NCI-H1092 treated with DMSO at 0.1 percent for 48 hours (cell line): ENCODE measurements at regions not wholly inside any gene's neighbourhood (a gene's known extent, or its start where the extent isn't known, plus 50 kb on each side); places are given as distances from the start of the nearest gene placed in this dataset.

ENCODE experiments used
- DNase-seq: peaks from one replicate; lab custom pipeline; 2025; lab: John Stamatoyannopoulos, UW

- no peak for DNase-seq
These were observed 262.3 kb upstream of the KLF14 start for GRCh38 chr7:130996205-130996832.

DNA sequence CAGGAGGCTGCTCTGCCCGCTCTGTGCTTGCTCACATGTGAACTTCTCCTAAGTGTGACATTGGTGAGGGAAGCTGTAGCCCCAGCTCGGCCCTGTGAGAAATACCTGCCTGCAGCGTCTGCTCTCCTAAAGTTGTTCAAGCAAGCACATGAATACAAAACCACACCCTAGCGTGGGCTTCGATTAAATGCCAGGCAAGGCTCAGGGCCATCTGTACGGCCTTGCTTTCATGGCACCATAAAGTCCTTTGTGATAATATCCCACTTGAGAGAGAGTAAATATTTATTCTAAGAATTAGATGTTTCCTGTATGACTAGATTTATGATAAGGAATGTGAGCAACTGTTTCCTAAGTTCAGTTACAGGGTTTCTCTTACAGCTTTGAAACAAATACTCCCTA, 262.8 kb upstream of the KLF14 start:
- DNase-seq: peak; percentile 54

DNA sequence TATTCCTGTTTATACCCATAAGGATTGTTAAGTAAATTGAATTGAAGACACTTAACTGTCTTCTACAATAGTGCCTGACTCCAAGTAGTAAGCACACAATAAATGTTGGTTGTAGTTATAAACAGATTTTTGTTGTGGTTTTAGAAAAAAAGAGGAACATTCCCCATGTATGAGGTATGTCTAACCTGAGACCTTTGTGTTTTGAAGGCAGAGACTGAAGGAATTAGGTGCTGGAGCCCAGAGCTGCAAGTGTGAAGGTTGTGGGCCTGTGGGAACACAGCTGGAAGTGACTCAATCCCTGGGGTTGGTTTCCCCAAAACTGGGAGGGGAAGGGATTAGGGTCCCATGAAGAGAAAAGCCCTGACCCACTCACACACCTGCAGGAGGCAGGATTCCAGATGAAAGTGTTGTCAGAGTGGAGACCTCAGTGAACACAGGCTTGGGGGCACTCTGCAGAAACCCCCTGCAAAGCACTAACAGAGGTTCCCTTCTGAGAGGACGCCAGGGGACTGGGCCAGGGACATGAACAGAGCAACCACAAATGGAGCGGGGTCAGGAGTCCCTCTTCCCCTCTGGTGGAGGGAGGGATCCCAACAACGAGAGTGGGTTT, 265.1 kb upstream of the KLF14 start:
- DNase-seq: no peak

GRCh38 chr7:130999926-131000325, 265.9 kb upstream of the KLF14 start:
- DNase-seq: no peak

GRCh38 chr7:131000389-131000788, 266.4 kb upstream of the KLF14 start:
- no peak for DNase-seq

- DNase-seq: no peak
These were observed 266.9 kb upstream of the KLF14 start for GRCh38 chr7:131000873-131001272.

DNA sequence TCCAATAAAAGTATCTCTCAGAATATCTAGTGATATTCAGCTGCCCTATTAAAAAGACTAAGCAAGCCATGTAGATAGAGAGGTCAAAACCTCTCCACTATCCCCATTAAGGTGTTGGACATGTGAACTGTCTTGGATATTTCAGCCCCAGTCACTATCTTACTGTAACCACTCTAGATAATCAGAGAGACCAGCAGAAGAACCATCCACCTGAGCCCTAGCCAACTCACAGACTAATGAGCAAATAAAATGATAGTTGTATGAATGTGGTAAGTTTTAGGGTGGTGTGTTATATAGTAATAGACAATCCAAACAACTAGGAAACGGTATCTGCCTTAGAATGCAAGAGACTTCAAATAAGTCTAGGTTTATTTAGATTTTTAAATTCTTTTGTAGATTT, 268.6 kb upstream of the KLF14 start:
- DNase-seq: no peak

DNA sequence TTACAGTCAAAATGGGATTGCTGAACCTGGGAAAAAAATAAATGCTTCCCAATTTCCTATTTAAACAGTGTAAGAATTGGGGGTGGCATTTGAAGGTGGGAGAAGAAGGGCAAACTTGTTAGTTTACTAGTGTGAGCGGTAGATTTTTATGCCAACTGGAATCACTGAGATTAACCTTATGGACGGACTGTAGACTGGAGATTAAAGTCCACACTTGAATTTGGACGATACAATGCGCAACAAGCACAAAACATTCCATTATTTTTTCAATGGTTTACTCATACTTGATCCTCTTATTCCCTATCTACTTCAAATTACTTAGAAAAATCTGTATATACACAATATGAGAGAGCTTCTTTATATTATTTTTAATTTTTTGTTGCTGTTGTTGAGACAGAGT, 269.6 kb upstream of the KLF14 start:
- DNase-seq: no peak

DNA sequence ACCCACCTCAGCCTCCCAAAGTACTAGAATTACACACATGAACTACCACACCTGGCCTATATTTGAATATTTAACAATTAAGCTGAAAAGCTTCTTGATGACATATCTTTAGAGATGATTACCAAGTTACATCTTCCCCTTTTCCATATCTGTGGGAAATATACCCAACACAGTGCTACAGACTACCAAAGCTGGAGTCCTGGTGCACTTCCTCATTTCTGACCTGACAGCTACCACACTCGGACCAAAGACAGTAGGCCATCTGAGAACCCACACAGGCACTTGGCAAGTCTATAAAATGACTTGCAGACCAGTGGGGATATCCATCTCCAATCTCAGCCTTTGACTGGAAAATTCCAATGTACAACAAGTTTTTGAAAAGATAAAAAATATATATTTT, 270.4 kb upstream of the KLF14 start:
- DNase-seq: no peak

- peak; percentile 78 for DNase-seq
These were observed 273.7 kb upstream of the KLF14 start for GRCh38 chr7:131007439-131008330.

DNA sequence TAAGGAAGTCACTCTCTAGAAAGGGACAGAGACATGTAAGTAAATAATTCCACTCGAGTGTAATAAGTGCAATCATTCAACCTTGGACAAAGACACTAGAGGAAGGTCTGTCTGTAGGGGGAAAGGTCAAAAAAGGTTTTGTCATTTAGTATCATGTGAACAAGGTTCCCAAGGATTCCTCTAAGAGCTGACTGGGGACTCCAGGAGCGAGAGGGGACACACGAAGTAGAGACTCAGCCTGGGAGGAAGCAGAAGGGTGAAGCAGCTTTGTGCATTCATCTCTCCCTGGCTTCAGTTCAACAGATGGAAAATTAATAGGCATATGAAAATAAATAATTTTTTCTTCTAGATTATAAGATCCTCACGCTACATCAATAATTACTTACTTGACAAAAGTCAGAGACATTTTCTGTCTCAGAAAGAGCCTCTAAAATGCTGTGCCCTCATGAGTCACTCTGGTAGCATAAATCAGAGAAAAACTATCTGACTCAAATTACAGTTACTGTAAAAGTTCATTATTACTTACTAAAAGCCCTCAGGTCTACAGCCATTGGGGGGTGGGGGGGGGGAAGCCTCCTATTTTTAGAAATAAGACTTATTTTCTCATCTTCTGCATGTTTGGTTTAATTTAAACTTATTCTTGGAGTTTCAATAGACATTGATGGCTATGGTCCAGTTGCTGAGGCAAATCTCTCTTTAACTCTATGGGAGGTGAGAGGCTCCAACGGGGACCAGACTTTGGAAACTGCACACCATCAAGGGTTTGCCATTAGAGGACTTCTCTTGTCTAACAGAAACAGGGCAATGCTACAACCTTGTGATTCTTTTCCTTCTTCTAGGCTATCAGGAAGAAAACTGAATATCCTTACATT, 275.1 kb upstream of the KLF14 start:
- DNase-seq: no peak

DNA sequence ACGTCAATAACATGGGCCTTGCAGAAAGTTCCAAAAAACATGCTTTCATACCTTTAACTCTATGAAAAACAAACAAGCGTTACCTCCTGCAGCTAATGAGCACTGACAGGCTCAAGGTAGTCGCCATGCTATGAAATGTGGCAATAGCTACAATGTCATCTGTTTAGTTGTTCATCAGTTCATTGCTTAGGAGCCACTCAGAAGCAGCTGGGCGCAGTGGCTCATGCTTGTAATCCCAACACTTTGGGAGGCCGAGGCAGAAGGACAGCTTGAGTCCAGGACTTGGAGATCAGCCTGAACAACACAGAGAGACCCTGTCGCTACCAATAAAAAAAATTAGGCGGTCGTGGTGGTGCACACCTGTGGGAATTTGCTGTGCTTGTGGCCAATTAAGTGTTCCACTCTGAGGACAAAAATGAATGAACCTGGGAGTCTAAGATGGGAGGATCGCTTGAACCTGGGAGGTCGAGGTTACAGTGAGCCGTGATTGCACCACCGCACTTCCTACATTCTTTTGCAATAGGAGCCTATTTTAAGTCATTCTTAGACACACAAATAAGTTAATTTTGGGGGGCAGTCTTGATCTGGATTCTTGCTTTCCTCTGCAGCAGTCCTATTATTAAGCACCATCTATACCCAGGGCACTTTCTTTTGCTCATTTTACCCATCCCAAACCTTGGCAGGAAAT, 276.2 kb upstream of the KLF14 start:
- no peak for DNase-seq

GRCh38 chr7:131010717-131011431, 276.9 kb upstream of the KLF14 start:
- no peak for DNase-seq

DNA sequence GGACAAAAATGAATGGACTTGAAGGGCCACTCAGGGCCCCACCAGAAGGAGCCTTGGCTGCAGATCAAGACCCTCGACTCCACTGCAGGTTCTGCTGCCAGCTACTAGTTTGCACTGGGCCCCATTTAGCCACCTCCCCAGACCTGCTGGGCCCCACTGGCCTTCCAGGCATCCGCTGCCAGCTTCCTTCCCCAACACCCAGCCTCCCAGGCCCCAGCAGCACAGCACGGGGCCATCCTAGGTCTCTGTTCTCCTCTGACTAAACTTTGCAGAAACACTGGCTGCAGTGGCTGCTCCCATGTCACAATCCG, 277.4 kb upstream of the KLF14 start:
- DNase-seq: no peak

- no peak for DNase-seq
These were observed 278.0 kb upstream of the KLF14 start for GRCh38 chr7:131011976-131012375.

DNA sequence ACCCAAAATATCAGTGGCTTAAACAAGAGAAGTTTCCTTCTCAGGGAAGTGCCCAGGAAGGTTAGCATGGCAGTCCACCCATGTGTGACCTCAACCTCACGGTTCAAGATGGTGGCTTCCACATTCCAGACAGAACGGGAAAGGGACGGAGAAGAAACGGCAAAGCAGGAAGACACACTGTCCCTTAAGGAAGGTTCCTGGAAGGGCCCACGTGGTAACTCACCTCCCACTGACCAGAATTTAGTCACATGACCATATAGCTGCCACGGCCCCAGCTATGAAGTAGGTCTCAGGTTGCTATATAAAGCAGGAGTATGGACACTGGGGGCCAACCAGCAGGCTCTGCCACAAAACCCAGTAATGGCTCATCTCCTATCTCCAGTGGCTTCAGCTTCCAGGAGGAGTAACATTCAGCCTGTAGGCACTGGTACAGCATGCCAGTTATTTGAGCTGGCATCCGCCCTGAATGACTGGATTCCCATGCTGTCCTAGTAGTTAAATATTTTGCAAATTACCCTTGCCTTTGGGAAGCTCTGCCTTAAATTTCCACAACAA, 278.5 kb upstream of the KLF14 start:
- DNase-seq: no peak

- DNase-seq: no peak
These were observed 279.7 kb upstream of the KLF14 start for GRCh38 chr7:131013716-131014115.

GRCh38 chr7:131014906-131015656, 281.1 kb upstream of the KLF14 start:
- no peak for DNase-seq

- DNase-seq: no peak
These were observed 281.6 kb upstream of the KLF14 start for GRCh38 chr7:131015657-131015958.

- no peak for DNase-seq
These were observed 282.2 kb upstream of the KLF14 start for GRCh38 chr7:131016230-131016629.
